IMR-90 (cell line): ENCODE measurements at regions not wholly inside any gene's neighbourhood (a gene's known extent, or its start where the extent isn't known, plus 50 kb on each side); places are given as distances from the start of the nearest gene placed in this dataset.
"Not testable (repeated sequence)": the region's sequence is repeated elsewhere in the genome, so short reads cannot be mapped to it uniquely, and the experiment has no call there.

Experiments
- CTCF ChIP-seq: conservative IDR thresholded peaks from 2 replicates; pipeline ENCODE4 v1.5.1; 2012; ENCODE audit warnings: mild to moderate bottlenecking, low read depth, low read length, improper control_type of control experiment
- POLR2A ChIP-seq: IDR thresholded peaks from 2 replicates; pipeline ENCODE4 v1.6.1; 2012; ENCODE audit warnings: mild to moderate bottlenecking, low read depth, low read length
- TF ChIP-seq, protein P1 (sequence below): fragments of 150-350 bp; IDR thresholded peaks from 2 replicates; pipeline ENCODE4 v1.6.1; 2017; ENCODE audit warnings: mild to moderate bottlenecking, antibody characterized with exemption, low read length, low read depth

- not testable (repeated sequence) for TF ChIP-seq CTCF, POLR2A
- TF ChIP-seq, protein P1, sequence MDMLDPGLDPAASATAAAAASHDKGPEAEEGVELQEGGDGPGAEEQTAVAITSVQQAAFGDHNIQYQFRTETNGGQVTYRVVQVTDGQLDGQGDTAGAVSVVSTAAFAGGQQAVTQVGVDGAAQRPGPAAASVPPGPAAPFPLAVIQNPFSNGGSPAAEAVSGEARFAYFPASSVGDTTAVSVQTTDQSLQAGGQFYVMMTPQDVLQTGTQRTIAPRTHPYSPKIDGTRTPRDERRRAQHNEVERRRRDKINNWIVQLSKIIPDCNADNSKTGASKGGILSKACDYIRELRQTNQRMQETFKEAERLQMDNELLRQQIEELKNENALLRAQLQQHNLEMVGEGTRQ = not testable (repeated sequence)
Observed at GRCh38 chr20:43347839-43348238, 109.9 kb upstream of the SRSF6 start.
